ENCODE measurements at regions not wholly inside any gene's neighbourhood (a gene's known extent, or its start where the extent isn't known, plus 50 kb on each side); places are given as distances from the start of the nearest gene placed in this dataset.

- TF ChIP-seq, protein P1, sequence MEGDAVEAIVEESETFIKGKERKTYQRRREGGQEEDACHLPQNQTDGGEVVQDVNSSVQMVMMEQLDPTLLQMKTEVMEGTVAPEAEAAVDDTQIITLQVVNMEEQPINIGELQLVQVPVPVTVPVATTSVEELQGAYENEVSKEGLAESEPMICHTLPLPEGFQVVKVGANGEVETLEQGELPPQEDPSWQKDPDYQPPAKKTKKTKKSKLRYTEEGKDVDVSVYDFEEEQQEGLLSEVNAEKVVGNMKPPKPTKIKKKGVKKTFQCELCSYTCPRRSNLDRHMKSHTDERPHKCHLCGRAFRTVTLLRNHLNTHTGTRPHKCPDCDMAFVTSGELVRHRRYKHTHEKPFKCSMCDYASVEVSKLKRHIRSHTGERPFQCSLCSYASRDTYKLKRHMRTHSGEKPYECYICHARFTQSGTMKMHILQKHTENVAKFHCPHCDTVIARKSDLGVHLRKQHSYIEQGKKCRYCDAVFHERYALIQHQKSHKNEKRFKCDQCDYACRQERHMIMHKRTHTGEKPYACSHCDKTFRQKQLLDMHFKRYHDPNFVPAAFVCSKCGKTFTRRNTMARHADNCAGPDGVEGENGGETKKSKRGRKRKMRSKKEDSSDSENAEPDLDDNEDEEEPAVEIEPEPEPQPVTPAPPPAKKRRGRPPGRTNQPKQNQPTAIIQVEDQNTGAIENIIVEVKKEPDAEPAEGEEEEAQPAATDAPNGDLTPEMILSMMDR (IDR thresholded peaks at IDR 0.05): no peak
- no peak for TF ChIP-seq POLR2A (IDR thresholded peaks at IDR 0.05)
Observed at GRCh38 chr10:111956841-111957240, 226.7 kb downstream of the GPAM start.

Measured in lower leg skin (tissue), 3 donors.